A673 (cell line): ENCODE measurements at regions not wholly inside any gene's neighbourhood (a gene's known extent, or its start where the extent isn't known, plus 50 kb on each side); places are given as distances from the start of the nearest gene placed in this dataset.

Experiments used
- BruUV-seq: library from RNA; stranded (reverse); fragments of 400-500 nt; replicated peaks from 2 replicates; lab custom pipeline; 2021; lab: Mats Ljungman, UMichigan
- CTCF ChIA-PET: fragments of 300-600 bp; sonication (Branson Sonifier 250); formaldehyde crosslinking; loops from one replicate; lab custom pipeline; 2022; ENCODE audit warnings: antibody characterized with exemption; lab: Charles Lee
- POLR2A ChIA-PET: fragments of 300-600 bp; sonication (Branson Sonifier 250); formaldehyde crosslinking; loops from one replicate; lab custom pipeline; 2022; ENCODE audit warnings: antibody characterized with exemption; ENCODE audit not compliant: low non-redundant PET; lab: Charles Lee
- DNase-seq: peaks from one replicate; pipeline ENCODE4 v3.0.0-alpha.2; 2015; ENCODE audit warnings: low spot score
- H3K27ac ChIP-seq: fragments of 200-600 bp; sonication (generic); 2 replicates; pipeline ENCODE4 v1.5.1; 2016; ENCODE audit warnings: mixed run types, low read depth, mild to moderate bottlenecking, mixed read lengths, antibody characterized with exemption, low read length; ENCODE audit not compliant: poor library complexity, severe bottlenecking
- H3K27me3 ChIP-seq: fragments of 200-600 bp; sonication (generic); replicated peaks from 2 replicates; pipeline ENCODE4 v1.6.1; 2017; ENCODE audit warnings: mixed run types, low read depth, mild to moderate bottlenecking, mixed read lengths, antibody characterized with exemption, low read length; ENCODE audit not compliant: insufficient read depth, poor library complexity
- H3K36me3 ChIP-seq: fragments of 200-600 bp; sonication (generic); 2 replicates; pipeline ENCODE4 v1.6.1; 2016; ENCODE audit warnings: mixed run types, mild to moderate bottlenecking, mixed read lengths, antibody characterized with exemption, low read length; ENCODE audit not compliant: insufficient read depth, poor library complexity, severe bottlenecking
- H3K4me1 ChIP-seq: fragments of 200-600 bp; sonication (generic); 2 replicates; pipeline ENCODE4 v1.6.1; 2017; ENCODE audit warnings: mixed run types, mild to moderate bottlenecking, mixed read lengths, antibody characterized with exemption, low read length; ENCODE audit not compliant: insufficient read depth, poor library complexity, severe bottlenecking
- H3K4me3 ChIP-seq: fragments of 200-600 bp; sonication (generic); 2 replicates; pipeline ENCODE4 v1.5.1; 2016; ENCODE audit warnings: low read depth, mixed run types, mild to moderate bottlenecking, mixed read lengths, low read length; ENCODE audit not compliant: poor library complexity, severe bottlenecking
- H3K9me3 ChIP-seq: fragments of 200-600 bp; sonication (generic); 2 replicates; pipeline ENCODE4 v1.6.1; 2016; ENCODE audit warnings: mixed run types, low read depth, mild to moderate bottlenecking, mixed read lengths, antibody characterized with exemption, low read length; ENCODE audit not compliant: poor library complexity, severe bottlenecking
- CTCF ChIP-seq: fragments of 300-800, 200-600 bp; sonication (generic); conservative IDR thresholded peaks from 2 replicates; pipeline ENCODE4 v1.5.1; 2017; ENCODE audit warnings: low read depth, mild to moderate bottlenecking, antibody characterized with exemption, low read length, moderate library complexity, mixed read lengths
- EZH2 ChIP-seq: fragments of 200-600 bp; sonication (generic); IDR thresholded peaks from 2 replicates; pipeline ENCODE4 v1.6.1; 2017; ENCODE audit warnings: borderline replicate concordance, low read depth, mild to moderate bottlenecking, mixed read lengths, antibody characterized with exemption, low read length; ENCODE audit not compliant: poor library complexity, severe bottlenecking
- intact Hi-C: fragments of 100-400 bp; cut with micrococcal nuclease; formaldehyde crosslinking; loops from one replicate; pipeline ENCODE4 v1.10.0; 2022; ENCODE audit not compliant: unreplicated experiment

- POLR2A ChIA-PET, result interaction anchor here (0.6 kb wide), 1 partner anchor 74 kb away, joined by 6 read pairs; no protein-coding TSS in a partner anchor
- no peaks in the 10 kb centered on the region for H3K36me3 ChIP-seq
- CTCF ChIA-PET, result no interaction called here
- no peak for TF ChIP-seq CTCF
- TF ChIP-seq EZH2, result no peak
- intact Hi-C loops, result no loop called here
- no peak overlapping the region for H3K27ac ChIP-seq
- H3K27me3 ChIP-seq, result no peaks in the 10 kb centered on the region
- H3K4me1 ChIP-seq, result no peaks in the 10 kb centered on the region
- BruUV-seq, result no TSS peak
- no peak overlapping the region for H3K4me3 ChIP-seq
- no peaks in the 10 kb centered on the region for H3K9me3 ChIP-seq
- DNase-seq, result no peak
These were observed 62.5 kb upstream of the ADO start for GRCh38 chr10:62741996-62742395.

- Histone ChIP-seq H3K27me3 (no peaks in the 10 kb centered on the region), H3K27ac (no peak overlapping the region), H3K9me3 (no peaks in the 10 kb centered on the region), H3K36me3 (no peaks in the 10 kb centered on the region), H3K4me1 (no peaks in the 10 kb centered on the region), H3K4me3 (no peak overlapping the region)
- ChIA-PET CTCF (no interaction called here), POLR2A (no interaction called here)
- no peak for DNase-seq
- no TSS peak for BruUV-seq
- no peak for TF ChIP-seq CTCF
- no peak for TF ChIP-seq EZH2
- intact Hi-C loops, result no loop called here
These were observed 61.9 kb upstream of the ADO start for GRCh38 chr10:62742536-62743061.

- TF ChIP-seq EZH2 (no peak), CTCF (no peak)
- CTCF ChIA-PET, result no interaction called here
- POLR2A ChIA-PET, result no interaction called here
- H3K27ac ChIP-seq, result no peak overlapping the region
- no peaks in the 10 kb centered on the region for H3K36me3 ChIP-seq
- intact Hi-C loops, result no loop called here
- no TSS peak for BruUV-seq
- H3K4me3 ChIP-seq, result no peak overlapping the region
- H3K27me3 ChIP-seq, result no peaks in the 10 kb centered on the region
- no peaks in the 10 kb centered on the region for H3K4me1 ChIP-seq
- no peak for DNase-seq
- H3K9me3 ChIP-seq, result no peaks in the 10 kb centered on the region
These were observed 60.4 kb upstream of the ADO start for GRCh38 chr10:62744136-62744535.
